Gastrocnemius medialis (tissue), 4 donors: ENCODE measurements at regions not wholly inside any gene's neighbourhood (a gene's known extent, or its start where the extent isn't known, plus 50 kb on each side); places are given as distances from the start of the nearest gene placed in this dataset.

ENCODE experiments used
- ATAC-seq, 2 donors: fragments of 150-250 bp; one replicate each; pipeline ENCODE4 v1.9.1; 2016
- DNase-seq, 2 donors: peaks; one replicate each; pipeline ENCODE4 v3.0.0-alpha.2; 2019
- H3K27ac ChIP-seq, 4 donors: fragments of 200-600 bp; sonication (generic); 1 replicate in 1 of 4; 2 replicates in 3 of 4; pipeline ENCODE4 v1.5.1; 2016 to 2018; ENCODE audit warnings: mild to moderate bottlenecking in 2 of 4, moderate library complexity in 1 of 4
- H3K27me3 ChIP-seq, 3 donors: fragments of 200-600 bp; sonication (generic) in 2 of 3; 1 replicate in 1 of 3; 2 replicates in 2 of 3; pipeline versions ENCODE4 v1.5.1 to v1.6.0; 2016 to 2019; ENCODE audit warnings: mild to moderate bottlenecking in 1 of 3, moderate library complexity in 1 of 3
- H3K36me3 ChIP-seq, 2 donors: fragments of 200-600 bp; sonication (generic) in 1 of 2; one replicate each; pipeline ENCODE4 v1.5.1; 2017 to 2018
- H3K4me1 ChIP-seq, 2 donors: fragments of 200-600 bp; sonication (generic) in 1 of 2; one replicate each; pipeline ENCODE4 v1.5.1; 2016 to 2017; ENCODE audit warnings: mild to moderate bottlenecking in 2 of 2
- H3K4me3 ChIP-seq, 4 donors: fragments of 200-600 bp; sonication (generic) in 3 of 4; 1 replicate in 1 of 4; 2 replicates in 3 of 4; pipeline ENCODE4 v1.5.1; 2016 to 2019; ENCODE audit warnings: mild to moderate bottlenecking in 2 of 4
- H3K9me3 ChIP-seq, 3 donors: fragments of 200-600 bp; sonication (generic) in 2 of 3; 1 replicate in 1 of 3; 2 replicates in 2 of 3; pipeline ENCODE4 v1.5.1; 2016 to 2019
- CTCF ChIP-seq, 5 experiments: fragments of 450-650 bp in 3 of 5; fragments of 200-600 bp in 2 of 5; sonication (generic) in 2 of 5; IDR thresholded peaks in 4 of 5; conservative IDR thresholded peaks in 1 of 5; 1 replicate in 4 of 5; 2 replicates in 1 of 5; pipeline ENCODE4 v1.5.1; 2016 to 2019; ENCODE audit warnings: antibody characterized with exemption in 5 of 5, mild to moderate bottlenecking in 3 of 5, moderate library complexity in 3 of 5
- POLR2A ChIP-seq, 2 donors: fragments of 450-650 bp; IDR thresholded peaks; one replicate each; pipeline ENCODE4 v1.6.1; 2017; ENCODE audit warnings: antibody characterized with exemption in 2 of 2, mild to moderate bottlenecking in 2 of 2, moderate library complexity in 2 of 2
- in situ Hi-C, 4 donors: fragments of 200-750 bp; cut with MboI; loops; one replicate each; pipeline versions ENCODE4 v1.15.0 to v1.8.0; 2017; ENCODE audit warnings: low sequenced_read_pairs in 4 of 4
- intact Hi-C: fragments of 100-400 bp; cut with DNase I; formaldehyde crosslinking; loops from one replicate; pipeline ENCODE4 v1.15.1; 2023; ENCODE audit warnings: low total_unique reads

DNA sequence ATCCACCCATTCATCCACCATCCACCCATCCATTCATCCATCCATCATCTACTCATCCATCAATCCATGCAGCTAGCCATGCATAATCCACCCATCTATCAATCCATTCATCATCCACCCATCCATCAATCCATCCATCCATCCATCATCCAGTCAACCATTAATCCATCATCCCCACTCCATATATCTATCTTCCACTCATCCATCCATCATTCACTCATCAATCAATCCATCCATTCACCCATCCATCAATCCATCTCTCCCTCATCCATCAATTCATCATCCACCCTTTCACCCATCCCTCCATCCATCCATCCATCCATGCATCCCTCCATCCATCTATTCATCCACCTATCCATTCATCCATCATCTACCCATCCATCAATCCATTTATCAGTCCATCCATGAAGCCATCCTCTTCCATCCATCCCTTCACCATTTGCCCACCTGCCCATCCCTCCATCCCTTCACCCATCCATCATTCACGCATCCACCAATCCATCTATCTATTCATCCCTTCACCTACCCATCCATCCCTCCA, 689.4 kb downstream of the BRD1 start:
- DNase-seq (no peak), ATAC-seq (no peak)
- Histone ChIP-seq H3K4me1 (no peaks in the 10 kb centered on the region), H3K27me3 (peaks cover 0 to 7% (median 0%) of the 10 kb centered on the region in 3 donors), H3K27ac (no peak overlapping the region), H3K4me3 (no peak overlapping the region), H3K9me3 (no peaks in the 10 kb centered on the region), H3K36me3 (no peaks in the 10 kb centered on the region)
- in situ Hi-C loops = no loop called here
- TF ChIP-seq CTCF (IDR thresholded peaks at IDR 0.05 in 4 of 5, conservative IDR thresholded peaks at IDR 0.05 in 1 of 5) (no peak), POLR2A (IDR thresholded peaks at IDR 0.05) (no peak)
- intact Hi-C loops = no loop called here

GRCh38 chr22:49137206-49137840, 690.4 kb downstream of the BRD1 start:
- Histone ChIP-seq H3K27ac (no peak overlapping the region), H3K4me3 (no peak overlapping the region), H3K9me3 (no peaks in the 10 kb centered on the region), H3K36me3 (no peaks in the 10 kb centered on the region), H3K4me1 (no peaks in the 10 kb centered on the region), H3K27me3 (peaks cover 0 to 7% (median 0%) of the 10 kb centered on the region in 3 donors)
- TF ChIP-seq POLR2A (IDR thresholded peaks at IDR 0.05) (no peak), CTCF (IDR thresholded peaks at IDR 0.05 in 4 of 5, conservative IDR thresholded peaks at IDR 0.05 in 1 of 5) (no peak)
- ATAC-seq = no peak
- in situ Hi-C loops = no loop called here
- intact Hi-C loops = no loop called here
- DNase-seq = no peak

GRCh38 chr22:49136816-49137180, 690.9 kb downstream of the BRD1 start:
- Histone ChIP-seq H3K9me3 (no peaks in the 10 kb centered on the region), H3K27me3 (peaks cover 0 to 7% (median 0%) of the 10 kb centered on the region in 3 donors), H3K36me3 (no peaks in the 10 kb centered on the region), H3K4me3 (no peak overlapping the region), H3K4me1 (no peaks in the 10 kb centered on the region), H3K27ac (no peak overlapping the region)
- intact Hi-C loops = no loop called here
- in situ Hi-C loops = no loop called here
- DNase-seq = no peak
- no peak for ATAC-seq
- TF ChIP-seq CTCF (IDR thresholded peaks at IDR 0.05 in 4 of 5, conservative IDR thresholded peaks at IDR 0.05 in 1 of 5) (no peak), POLR2A (IDR thresholded peaks at IDR 0.05) (no peak)

GRCh38 chr22:49136041-49136815, 691.4 kb downstream of the BRD1 start:
- intact Hi-C loops (no loop called here), in situ Hi-C loops (no loop called here)
- H3K36me3 ChIP-seq = no peaks in the 10 kb centered on the region
- peaks cover 0 to 7% (median 0%) of the 10 kb centered on the region in 3 donors for H3K27me3 ChIP-seq
- H3K27ac ChIP-seq = no peak overlapping the region
- H3K4me3 ChIP-seq = no peak overlapping the region
- no peaks in the 10 kb centered on the region for H3K9me3 ChIP-seq
- no peak for ATAC-seq
- TF ChIP-seq CTCF (IDR thresholded peaks at IDR 0.05 in 4 of 5, conservative IDR thresholded peaks at IDR 0.05 in 1 of 5) (no peak), POLR2A (IDR thresholded peaks at IDR 0.05) (no peak)
- DNase-seq = no peak
- H3K4me1 ChIP-seq = no peaks in the 10 kb centered on the region
